Thyroid gland (tissue), 4 donors: ENCODE measurements at regions not wholly inside any gene's neighbourhood (a gene's known extent, or its start where the extent isn't known, plus 50 kb on each side); places are given as distances from the start of the nearest gene placed in this dataset.

Experiments used
- DNase-seq, 2 donors: peaks; one replicate each; pipeline ENCODE4 v3.0.0-alpha.2; 2019
- H3K27ac ChIP-seq, 3 donors: fragments of 200-600 bp; sonication (generic); 1 replicate in 2 of 3; 2 replicates in 1 of 3; pipeline ENCODE4 v1.5.1; 2016 to 2019; ENCODE audit warnings: mild to moderate bottlenecking in 1 of 3, moderate library complexity in 1 of 3
- H3K27me3 ChIP-seq: fragments of 200-600 bp; sonication (generic); one replicate; pipeline ENCODE4 v1.5.1; 2019
- H3K36me3 ChIP-seq, 2 donors: fragments of 200-600 bp; sonication (generic); one replicate each; pipeline ENCODE4 v1.5.1; 2016 to 2019
- H3K4me1 ChIP-seq, 2 donors: fragments of 200-600 bp; sonication (generic); one replicate each; pipeline ENCODE4 v1.5.1; 2017 to 2019
- H3K4me3 ChIP-seq, 3 donors: fragments of 200-600 bp; sonication (generic); replicated peaks in 1 of 3; 1 replicate in 2 of 3; 2 replicates in 1 of 3; pipeline ENCODE4 v1.5.1; 2016; ENCODE audit warnings: mild to moderate bottlenecking in 1 of 3
- H3K9me3 ChIP-seq: fragments of 200-600 bp; sonication (generic); one replicate; pipeline ENCODE4 v1.5.1; 2017
- POLR2A ChIP-seq, 2 donors: fragments of 450-650 bp; IDR thresholded peaks; one replicate each; pipeline ENCODE4 v1.6.1; 2017; ENCODE audit warnings: antibody characterized with exemption in 2 of 2, mild to moderate bottlenecking in 2 of 2, moderate library complexity in 1 of 2
- WGBS, 2 donors: methylation state at CpG; one replicate each; pipeline ENCODE4 v1.1.5; 2017; 5-methylcytosine and 5-hydroxymethylcytosine counted together
- intact Hi-C: fragments of 100-400 bp; cut with DNase I; formaldehyde crosslinking; loops from one replicate; pipeline ENCODE4 v1.15.1; 2023
- TF ChIP-seq, protein P1 (sequence below), 6 experiments: fragments of 200-600 bp in 3 of 6; fragments of 450-650 bp in 3 of 6; sonication (generic) in 3 of 6; IDR thresholded peaks; one replicate each; pipeline ENCODE4 v1.5.1; 2016 to 2019; ENCODE audit warnings: antibody characterized with exemption in 6 of 6, mild to moderate bottlenecking in 2 of 6, inconsistent platforms in 1 of 6, moderate library complexity in 1 of 6

DNA sequence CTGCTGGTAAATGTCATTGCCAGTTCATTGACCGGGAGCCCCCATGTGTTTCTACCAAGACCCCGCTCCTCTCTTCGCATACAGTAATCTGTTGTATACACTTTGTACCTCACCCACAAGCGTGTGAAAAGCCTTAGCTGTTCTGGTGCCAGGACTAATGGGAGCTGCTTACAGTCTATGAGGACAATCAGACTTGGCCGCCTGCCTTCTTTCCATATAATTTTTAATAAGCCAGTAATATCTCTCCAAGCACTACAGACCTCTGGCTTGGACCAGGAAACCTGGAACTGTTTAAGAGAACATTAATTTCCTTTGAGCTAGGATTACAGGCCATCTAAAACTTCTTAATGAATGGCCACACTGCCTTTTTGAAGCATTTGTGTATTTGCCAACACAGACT is 149.7 kb upstream of the MSX1 start:
- no peaks in the 10 kb centered on the region for H3K4me1 ChIP-seq
- no peak overlapping the region for H3K4me3 ChIP-seq
- TF ChIP-seq, protein P1, sequence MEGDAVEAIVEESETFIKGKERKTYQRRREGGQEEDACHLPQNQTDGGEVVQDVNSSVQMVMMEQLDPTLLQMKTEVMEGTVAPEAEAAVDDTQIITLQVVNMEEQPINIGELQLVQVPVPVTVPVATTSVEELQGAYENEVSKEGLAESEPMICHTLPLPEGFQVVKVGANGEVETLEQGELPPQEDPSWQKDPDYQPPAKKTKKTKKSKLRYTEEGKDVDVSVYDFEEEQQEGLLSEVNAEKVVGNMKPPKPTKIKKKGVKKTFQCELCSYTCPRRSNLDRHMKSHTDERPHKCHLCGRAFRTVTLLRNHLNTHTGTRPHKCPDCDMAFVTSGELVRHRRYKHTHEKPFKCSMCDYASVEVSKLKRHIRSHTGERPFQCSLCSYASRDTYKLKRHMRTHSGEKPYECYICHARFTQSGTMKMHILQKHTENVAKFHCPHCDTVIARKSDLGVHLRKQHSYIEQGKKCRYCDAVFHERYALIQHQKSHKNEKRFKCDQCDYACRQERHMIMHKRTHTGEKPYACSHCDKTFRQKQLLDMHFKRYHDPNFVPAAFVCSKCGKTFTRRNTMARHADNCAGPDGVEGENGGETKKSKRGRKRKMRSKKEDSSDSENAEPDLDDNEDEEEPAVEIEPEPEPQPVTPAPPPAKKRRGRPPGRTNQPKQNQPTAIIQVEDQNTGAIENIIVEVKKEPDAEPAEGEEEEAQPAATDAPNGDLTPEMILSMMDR (IDR thresholded peaks at IDR 0.05), result no peak
- TF ChIP-seq POLR2A (IDR thresholded peaks at IDR 0.05), result no peak
- no peaks in the 10 kb centered on the region for H3K27me3 ChIP-seq
- DNase-seq, result no peak
- H3K36me3 ChIP-seq, result no peaks in the 10 kb centered on the region
- no peaks in the 10 kb centered on the region for H3K9me3 ChIP-seq
- intact Hi-C loops, result no loop called here
- H3K27ac ChIP-seq, result no peak overlapping the region
- 84 to 91% methylated on average over 5 of the region's 5 CpGs for WGBS, 2 donors

DNA sequence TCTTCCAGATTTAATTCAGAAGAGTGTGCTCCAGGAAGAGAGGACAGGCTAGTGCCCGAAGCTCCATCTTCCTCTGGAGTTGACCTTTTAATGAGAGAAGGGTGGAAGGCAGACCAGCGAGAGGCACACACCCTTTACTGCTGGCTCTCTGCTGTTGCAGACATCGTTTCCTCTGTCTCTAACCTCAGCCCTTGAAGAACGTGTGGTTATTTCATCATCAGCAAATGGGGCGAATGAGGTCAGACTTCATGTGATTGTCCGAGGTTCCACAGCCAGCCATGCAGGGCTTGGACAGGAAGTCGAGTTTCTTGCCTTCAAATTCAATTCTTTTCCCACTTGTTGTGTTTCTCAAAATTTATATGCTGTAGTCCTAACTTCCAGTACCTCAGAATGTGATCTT is 155.2 kb upstream of the MSX1 start:
- Histone ChIP-seq H3K27me3 (no peaks in the 10 kb centered on the region), H3K4me1 (no peaks in the 10 kb centered on the region), H3K9me3 (no peaks in the 10 kb centered on the region), H3K36me3 (no peaks in the 10 kb centered on the region), H3K27ac (no peak overlapping the region), H3K4me3 (no peak overlapping the region)
- intact Hi-C loops, result no loop called here
- WGBS, 2 donors, result 78 to 80% methylated on average over 7 of the region's 7 CpGs
- no peak for DNase-seq
- TF ChIP-seq, protein P1 (IDR thresholded peaks at IDR 0.05), result no peak
- no peak for TF ChIP-seq POLR2A (IDR thresholded peaks at IDR 0.05)

DNA sequence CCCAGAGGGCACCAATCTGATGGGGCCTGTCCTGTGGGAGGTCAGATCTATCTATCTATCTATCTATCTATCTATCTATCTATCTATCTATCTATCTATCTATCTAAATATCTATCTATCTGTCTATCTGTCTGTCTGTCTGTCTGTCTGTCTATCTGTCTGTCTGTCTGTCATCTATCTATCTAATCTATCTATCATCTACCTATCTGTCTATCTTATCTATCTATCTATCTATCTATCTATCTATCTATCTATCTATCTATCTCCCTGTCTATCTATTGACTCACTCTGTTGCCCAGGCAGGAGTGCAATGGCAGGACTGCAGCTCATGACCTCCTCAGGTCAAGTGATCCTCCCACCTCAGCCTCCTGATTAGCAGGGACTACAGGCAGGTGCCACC is 155.7 kb upstream of the STX18 start:
- Histone ChIP-seq H3K4me1 (peaks cover 10 to 18% of the 10 kb centered on the region in 2 donors), H3K27ac (no peak overlapping the region), H3K9me3 (no peaks in the 10 kb centered on the region), H3K27me3 (no peaks in the 10 kb centered on the region), H3K36me3 (no peaks in the 10 kb centered on the region), H3K4me3 (no peak overlapping the region)
- intact Hi-C loops, result no loop called here
- no peak for TF ChIP-seq POLR2A (IDR thresholded peaks at IDR 0.05)
- TF ChIP-seq, protein P1 (IDR thresholded peaks at IDR 0.05), result no peak
- no peak for DNase-seq

DNA sequence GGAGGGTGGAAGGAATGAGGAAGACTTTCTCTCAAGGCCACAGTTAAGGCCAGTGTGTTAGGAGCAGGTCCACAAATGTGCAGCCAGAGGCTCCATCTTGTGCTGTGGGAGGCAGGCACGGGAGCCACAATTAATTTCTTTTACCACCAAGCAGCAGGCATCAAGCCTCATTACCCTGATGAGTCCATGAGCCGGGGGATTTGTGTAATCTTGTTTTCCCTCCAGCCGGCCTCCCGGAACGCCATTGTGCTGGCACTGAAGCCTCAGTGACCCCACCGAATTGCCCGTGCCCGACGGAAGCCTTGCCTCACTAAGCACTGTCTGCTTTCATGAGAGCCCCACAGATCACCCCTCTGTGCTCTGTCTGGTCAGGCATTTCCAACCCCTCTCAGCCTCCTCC is 154.7 kb upstream of the STX18 start:
- no peaks in the 10 kb centered on the region for H3K36me3 ChIP-seq
- no peak for TF ChIP-seq POLR2A (IDR thresholded peaks at IDR 0.05)
- TF ChIP-seq, protein P1 (IDR thresholded peaks at IDR 0.05), result no peak
- H3K4me1 ChIP-seq, result peaks cover 10 to 18% of the 10 kb centered on the region in 2 donors
- DNase-seq, result peak in 1 of 2 donors; percentile 29
- intact Hi-C loops, result no loop called here
- no peak overlapping the region for H3K27ac ChIP-seq
- WGBS, 2 donors, result 74 to 79% methylated on average over 8 to 9 of the region's 9 CpGs
- H3K9me3 ChIP-seq, result no peaks in the 10 kb centered on the region
- H3K4me3 ChIP-seq, result no peak overlapping the region
- no peaks in the 10 kb centered on the region for H3K27me3 ChIP-seq

DNA sequence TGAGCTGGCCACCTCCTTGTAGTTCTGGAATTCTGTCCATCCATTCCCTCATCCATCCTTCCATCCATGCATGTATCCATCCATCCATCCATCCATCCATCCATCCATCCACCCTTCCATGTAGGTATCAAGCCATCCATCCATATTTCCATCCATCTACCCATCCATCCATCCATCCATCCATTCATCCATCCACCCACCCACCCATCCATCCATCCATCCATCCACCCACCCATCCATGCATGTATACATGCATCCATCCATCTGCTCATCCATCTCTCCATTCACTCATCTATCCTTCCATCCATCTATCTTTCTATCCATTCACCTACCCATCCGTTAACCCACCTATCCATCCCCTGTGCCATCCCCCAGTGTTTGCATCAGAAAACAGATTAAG is 153.6 kb upstream of the STX18 start:
- 90 to 100% methylated on average over 1 of the region's 1 CpG for WGBS, 2 donors
- no peak for DNase-seq
- intact Hi-C loops, result no loop called here
- no peaks in the 10 kb centered on the region for H3K36me3 ChIP-seq
- peak overlapping the region in 1 of 3 donors; percentile 80 for H3K27ac ChIP-seq
- H3K27me3 ChIP-seq, result no peaks in the 10 kb centered on the region
- peaks cover 10 to 18% of the 10 kb centered on the region in 2 donors for H3K4me1 ChIP-seq
- no peak overlapping the region for H3K4me3 ChIP-seq
- H3K9me3 ChIP-seq, result no peaks in the 10 kb centered on the region
- TF ChIP-seq, protein P1 (IDR thresholded peaks at IDR 0.05), result no peak
- TF ChIP-seq POLR2A (IDR thresholded peaks at IDR 0.05), result no peak
